ENCODE measurements at regions not wholly inside any gene's neighbourhood (a gene's known extent, or its start where the extent isn't known, plus 50 kb on each side); places are given as distances from the start of the nearest gene placed in this dataset.
A peak's percentile ranks its signal among the peaks of the same experiment; 100 is the strongest.

GRCh38 chrX:133159205-133159604 lies 58.9 kb downstream of the TFDP3 start:
- Histone ChIP-seq H4K20me1 (ENCODE audit: insufficient read depth) (no peaks in the 10 kb centered on the region), H3K79me2 (ENCODE audit: low read depth) (no peaks in the 10 kb centered on the region), H3K27ac (no peak overlapping the region), H3K9me2 (ENCODE audit: insufficient read depth) (no peaks in the 10 kb centered on the region), H3F3A (ENCODE audit: insufficient read depth, low read depth) (no peaks in the 10 kb centered on the region), H3K36me3 (ENCODE audit: low read depth) (no peaks in the 10 kb centered on the region), H3K9me3 (ENCODE audit: insufficient read depth, low read depth) (no peaks in the 10 kb centered on the region), H3K4me1 (replicated peaks; ENCODE audit: insufficient read depth) (no peaks in the 10 kb centered on the region), H3K4me2 (no peak overlapping the region), H2AFZ (no peak overlapping the region), H3K4me3 (no peak overlapping the region), H3K27me3 (ENCODE audit: insufficient read depth, low read depth) (no peaks in the 10 kb centered on the region)
- no TSS peak for BruUV-seq (replicated peaks)
- CTCF ChIA-PET: no interaction called here
- POLR2A ChIA-PET (ENCODE audit: unreplicated experiment): no interaction called here
- intact Hi-C loops (cut with micrococcal nuclease; ENCODE audit: unreplicated experiment): no loop called here
- no peak for DNase-seq
- TF ChIP-seq EZH2 (IDR thresholded peaks at IDR 0.05; ENCODE audit: low read depth) (no peak), CTCF (conservative IDR thresholded peaks at IDR 0.05) (no peak)

- H3K4me2 ChIP-seq: no peak overlapping the region
- no peaks in the 10 kb centered on the region for H3K36me3 ChIP-seq (ENCODE audit: low read depth)
- H3K4me3 ChIP-seq: no peak overlapping the region
- no peak overlapping the region for H2AFZ ChIP-seq
- no peaks in the 10 kb centered on the region for H3K27me3 ChIP-seq (ENCODE audit: insufficient read depth, low read depth)
- H3K9me2 ChIP-seq (ENCODE audit: insufficient read depth): no peaks in the 10 kb centered on the region
- ChIA-PET POLR2A (ENCODE audit: unreplicated experiment) (no interaction called here), CTCF (interaction anchor here (0.6 kb wide), 1 partner anchor 254 kb away, joined by 4 read pairs; no protein-coding TSS in a partner anchor)
- no peaks in the 10 kb centered on the region for H3F3A ChIP-seq (ENCODE audit: insufficient read depth, low read depth)
- H3K79me2 ChIP-seq (ENCODE audit: low read depth): no peaks in the 10 kb centered on the region
- H4K20me1 ChIP-seq (ENCODE audit: insufficient read depth): no peaks in the 10 kb centered on the region
- peak; percentile 3 to 59 for DNase-seq
- TF ChIP-seq EZH2 (IDR thresholded peaks at IDR 0.05; ENCODE audit: low read depth): no peak
- no peak for TF ChIP-seq CTCF (conservative IDR thresholded peaks at IDR 0.05)
- intact Hi-C loops (cut with micrococcal nuclease; ENCODE audit: unreplicated experiment): no loop called here
- BruUV-seq (replicated peaks): no TSS peak
- no peaks in the 10 kb centered on the region for H3K4me1 ChIP-seq (replicated peaks; ENCODE audit: insufficient read depth)
- no peak overlapping the region for H3K27ac ChIP-seq
- H3K9me3 ChIP-seq (ENCODE audit: insufficient read depth, low read depth): no peaks in the 10 kb centered on the region
These were observed 54.4 kb upstream of the USP26 start for GRCh38 chrX:133151336-133151735.

GRCh38 chrX:133150730-133151129 lies 53.8 kb upstream of the USP26 start:
- Histone ChIP-seq H3K9me3 (ENCODE audit: insufficient read depth, low read depth) (no peaks in the 10 kb centered on the region; the same call in 1 of the 2 replicates), H3K27ac (no peak overlapping the region), H3F3A (ENCODE audit: insufficient read depth, low read depth) (no peaks in the 10 kb centered on the region), H4K20me1 (ENCODE audit: insufficient read depth) (no peaks in the 10 kb centered on the region), H3K4me2 (no peak overlapping the region), H3K79me2 (ENCODE audit: low read depth) (no peaks in the 10 kb centered on the region), H2AFZ (no peak overlapping the region), H3K4me1 (replicated peaks; ENCODE audit: insufficient read depth) (no peaks in the 10 kb centered on the region), H3K36me3 (ENCODE audit: low read depth) (no peaks in the 10 kb centered on the region), H3K4me3 (no peak overlapping the region), H3K27me3 (ENCODE audit: insufficient read depth, low read depth) (no peaks in the 10 kb centered on the region), H3K9me2 (ENCODE audit: insufficient read depth) (no peaks in the 10 kb centered on the region)
- DNase-seq: no peak
- ChIA-PET POLR2A (ENCODE audit: unreplicated experiment) (no interaction called here), CTCF (interaction anchor here (0.6 kb wide), 1 partner anchor 254 kb away, joined by 4 read pairs; no protein-coding TSS in a partner anchor)
- intact Hi-C loops (cut with micrococcal nuclease; ENCODE audit: unreplicated experiment): no loop called here
- TF ChIP-seq CTCF (conservative IDR thresholded peaks at IDR 0.05): no peak
- no peak for TF ChIP-seq EZH2 (IDR thresholded peaks at IDR 0.05; ENCODE audit: low read depth)
- BruUV-seq (replicated peaks): no TSS peak
